PC-3 (cell line): ENCODE measurements at regions not wholly inside any gene's neighbourhood (a gene's known extent, or its start where the extent isn't known, plus 50 kb on each side); places are given as distances from the start of the nearest gene placed in this dataset.

Source experiments
- EZH2 ChIP-seq: fragments of 300-600 bp; sonication (generic); IDR thresholded peaks from one replicate; pipeline ENCODE4 v1.6.1; 2017; ENCODE audit warnings: antibody characterized with exemption, mild to moderate bottlenecking, low read length; ENCODE audit not compliant: unreplicated experiment
- EZH2phosphoT487 ChIP-seq: fragments of 300-600 bp; sonication (generic); IDR thresholded peaks from 2 replicates; pipeline ENCODE4 v1.6.1; 2018; ENCODE audit warnings: mild to moderate bottlenecking, antibody characterized with exemption, low read length, borderline replicate concordance
- TF ChIP-seq, protein P1 (sequence below): fragments of 300-600 bp; sonication (generic); conservative IDR thresholded peaks from 2 replicates; pipeline ENCODE4 v1.5.1; 2017; ENCODE audit warnings: antibody characterized with exemption, low read depth, mild to moderate bottlenecking, low read length

DNA sequence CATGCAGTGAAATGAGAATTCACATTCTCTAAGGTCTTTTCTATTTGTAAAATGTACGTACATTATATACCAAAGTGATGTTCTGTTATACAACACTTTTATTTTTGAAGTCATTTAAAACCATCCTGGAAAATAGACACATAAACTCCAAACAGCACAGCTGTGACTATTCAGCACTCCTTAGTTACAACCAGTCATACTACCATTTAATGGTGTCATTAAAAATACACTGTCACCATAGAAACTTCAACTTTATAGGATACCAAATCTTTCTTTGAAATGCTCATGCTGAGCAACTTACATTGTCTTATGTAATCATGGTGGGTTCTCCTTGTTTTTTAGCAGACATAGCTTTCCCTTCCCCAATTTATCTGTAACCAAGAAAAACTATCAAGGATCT, 85.3 kb downstream of the METTL4 start:
- TF ChIP-seq, protein P1, sequence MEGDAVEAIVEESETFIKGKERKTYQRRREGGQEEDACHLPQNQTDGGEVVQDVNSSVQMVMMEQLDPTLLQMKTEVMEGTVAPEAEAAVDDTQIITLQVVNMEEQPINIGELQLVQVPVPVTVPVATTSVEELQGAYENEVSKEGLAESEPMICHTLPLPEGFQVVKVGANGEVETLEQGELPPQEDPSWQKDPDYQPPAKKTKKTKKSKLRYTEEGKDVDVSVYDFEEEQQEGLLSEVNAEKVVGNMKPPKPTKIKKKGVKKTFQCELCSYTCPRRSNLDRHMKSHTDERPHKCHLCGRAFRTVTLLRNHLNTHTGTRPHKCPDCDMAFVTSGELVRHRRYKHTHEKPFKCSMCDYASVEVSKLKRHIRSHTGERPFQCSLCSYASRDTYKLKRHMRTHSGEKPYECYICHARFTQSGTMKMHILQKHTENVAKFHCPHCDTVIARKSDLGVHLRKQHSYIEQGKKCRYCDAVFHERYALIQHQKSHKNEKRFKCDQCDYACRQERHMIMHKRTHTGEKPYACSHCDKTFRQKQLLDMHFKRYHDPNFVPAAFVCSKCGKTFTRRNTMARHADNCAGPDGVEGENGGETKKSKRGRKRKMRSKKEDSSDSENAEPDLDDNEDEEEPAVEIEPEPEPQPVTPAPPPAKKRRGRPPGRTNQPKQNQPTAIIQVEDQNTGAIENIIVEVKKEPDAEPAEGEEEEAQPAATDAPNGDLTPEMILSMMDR: no peak
- no peak for TF ChIP-seq EZH2phosphoT487
- TF ChIP-seq EZH2: no peak
